Dedifferentiated amniotic fluid mesenchymal stem cell (primary cell): ENCODE measurements at regions not wholly inside any gene's neighbourhood (a gene's known extent, or its start where the extent isn't known, plus 50 kb on each side); places are given as distances from the start of the nearest gene placed in this dataset.
"Not testable (repeated sequence)": the region's sequence is repeated elsewhere in the genome, so short reads cannot be mapped to it uniquely, and the experiment has no call there.

Source experiments
- DNase-seq: peaks from one replicate; pipeline ENCODE4 v3.0.0-alpha.2; 2016; ENCODE audit errors: extremely low spot score

DNA sequence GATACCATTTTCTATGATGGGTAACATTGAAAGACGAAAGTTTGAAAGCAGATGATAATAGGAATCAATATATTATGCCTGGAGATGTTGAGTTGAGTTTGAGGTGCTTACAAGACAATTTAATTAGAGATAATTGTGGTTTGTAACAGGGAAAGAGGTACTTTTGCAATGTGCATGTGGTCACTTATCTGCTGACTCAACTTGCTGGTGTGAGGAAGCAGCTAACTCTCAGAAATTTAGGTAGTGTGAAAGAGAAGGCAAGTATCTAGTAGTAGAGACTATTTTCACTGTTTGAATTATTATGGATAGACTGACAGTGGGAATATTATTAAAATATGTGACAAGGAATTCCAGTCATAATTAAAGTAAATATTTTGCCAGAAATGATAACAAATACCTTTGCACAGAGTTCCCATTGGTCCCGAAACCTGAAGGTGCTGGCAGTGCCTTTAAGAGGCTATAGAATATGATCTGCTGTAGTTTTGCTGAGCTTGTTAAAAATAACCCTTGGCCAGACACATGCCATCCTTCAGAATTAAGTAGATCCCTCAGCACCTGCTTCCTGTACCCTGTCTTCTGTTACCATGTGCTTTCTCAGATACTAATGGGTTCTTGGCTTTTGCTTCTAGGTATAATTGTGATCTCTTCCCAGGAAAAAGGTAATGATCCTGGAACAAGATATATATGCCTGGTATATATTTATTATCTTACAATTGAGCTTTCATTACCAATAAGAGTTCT, 315.9 kb downstream of the BCHE start:
- DNase-seq: no peak

DNA sequence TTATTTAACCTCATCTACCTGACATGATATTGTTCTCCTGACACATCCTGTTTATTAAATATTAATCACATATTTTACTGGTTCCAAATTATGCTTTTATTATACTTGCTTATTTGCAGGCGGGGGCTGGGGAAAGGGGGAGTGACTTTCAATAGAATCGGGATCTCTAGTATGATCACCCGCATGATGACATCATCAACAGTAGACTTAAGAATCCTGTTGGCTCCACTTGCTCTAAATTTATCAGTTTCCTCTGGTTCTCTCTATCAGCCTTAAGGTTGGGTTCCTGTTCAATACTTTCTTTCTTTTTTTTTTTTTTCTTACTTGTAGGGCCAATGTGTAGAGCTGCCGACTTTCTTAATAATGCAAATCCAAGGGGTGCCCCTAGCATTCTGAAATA, 317.5 kb downstream of the BCHE start:
- no peak for DNase-seq

DNA sequence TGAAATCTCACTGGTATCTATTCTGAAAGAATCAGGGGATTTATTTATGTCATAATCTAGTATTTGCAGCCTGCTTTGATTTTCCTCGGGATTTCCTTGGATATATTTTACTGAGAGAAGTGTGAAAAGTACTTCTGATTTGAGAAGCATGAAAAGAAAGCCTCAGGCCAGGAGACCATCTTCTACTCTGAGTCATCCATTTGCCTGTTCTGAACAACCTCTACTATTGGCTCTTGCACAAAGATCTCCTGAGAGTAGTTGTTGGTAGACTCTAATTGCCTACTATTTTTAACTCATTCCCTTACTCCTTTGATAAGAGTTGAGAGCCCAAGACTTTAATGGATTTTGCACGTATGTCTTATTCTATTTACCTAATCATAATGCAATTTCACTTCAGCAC, 318.9 kb downstream of the BCHE start:
- DNase-seq: no peak

- DNase-seq: no peak
Measured at GRCh38 chr3:165513715-165514701, 317.8 kb upstream of the SLITRK3 start.

DNA sequence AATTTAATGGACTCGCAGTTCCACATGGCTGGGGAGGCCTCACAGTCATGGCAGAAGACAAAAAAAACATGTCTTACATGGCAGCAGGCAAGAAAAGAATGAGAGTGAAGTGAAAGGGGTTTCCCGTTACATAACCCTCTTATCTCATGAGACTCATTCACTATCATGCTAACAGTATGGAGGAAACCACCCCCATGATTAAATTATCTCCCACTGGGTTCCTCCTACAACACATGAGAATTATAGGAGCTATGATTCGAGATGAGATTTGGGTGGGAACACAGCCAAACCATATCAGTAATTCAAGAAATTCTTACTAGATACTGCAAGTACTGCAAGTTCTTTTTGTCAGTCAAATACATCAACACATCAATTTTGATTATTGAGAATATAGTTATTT, 311.4 kb upstream of the SLITRK3 start:
- DNase-seq: no peak

GRCh38 chr3:165507060-165507459, 310.9 kb upstream of the SLITRK3 start:
- no peak for DNase-seq

DNA sequence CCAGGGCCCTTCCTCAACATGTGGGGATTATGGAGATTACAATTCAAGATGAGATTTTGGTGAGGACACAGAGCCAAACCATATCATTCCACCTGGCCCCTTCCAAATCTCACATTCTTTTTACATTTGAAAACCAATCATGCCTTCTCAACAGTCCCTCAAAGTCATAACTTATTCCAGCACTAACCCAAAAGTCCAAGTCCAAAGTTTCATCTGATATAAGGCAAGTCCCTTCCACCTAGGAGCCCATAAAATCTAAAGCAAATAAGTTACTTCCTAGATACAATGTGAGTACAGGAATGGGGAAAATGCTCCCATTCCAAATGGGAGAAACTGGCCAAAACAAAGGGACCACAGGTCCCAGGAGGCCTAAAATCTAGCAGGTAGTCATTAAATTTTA, 309.5 kb upstream of the SLITRK3 start:
- no peak for DNase-seq

DNA sequence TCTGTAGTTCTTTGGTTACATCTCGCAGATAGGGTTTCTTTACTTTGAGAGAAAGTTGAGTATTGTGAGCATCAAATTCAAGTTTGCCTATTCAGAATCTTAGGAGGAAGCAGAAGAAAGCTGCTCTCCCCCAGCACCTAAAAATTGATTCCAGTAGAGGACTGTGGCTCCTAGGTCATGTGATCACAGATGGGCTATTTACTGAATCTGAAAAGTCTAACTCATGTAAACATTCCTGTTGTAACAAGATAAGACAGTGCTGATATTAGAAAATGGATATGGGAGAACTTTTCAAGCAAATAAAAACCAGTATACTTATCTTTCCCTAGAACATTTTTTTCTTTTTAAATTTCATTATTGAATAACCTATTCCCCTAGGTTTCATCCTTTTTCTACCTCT, 308.4 kb upstream of the SLITRK3 start:
- no peak for DNase-seq

- no peak for DNase-seq
Measured at GRCh38 chr3:165503825-165504224, 307.6 kb upstream of the SLITRK3 start.

- DNase-seq: no peak
Measured at GRCh38 chr3:165503346-165503745, 307.2 kb upstream of the SLITRK3 start.

DNA sequence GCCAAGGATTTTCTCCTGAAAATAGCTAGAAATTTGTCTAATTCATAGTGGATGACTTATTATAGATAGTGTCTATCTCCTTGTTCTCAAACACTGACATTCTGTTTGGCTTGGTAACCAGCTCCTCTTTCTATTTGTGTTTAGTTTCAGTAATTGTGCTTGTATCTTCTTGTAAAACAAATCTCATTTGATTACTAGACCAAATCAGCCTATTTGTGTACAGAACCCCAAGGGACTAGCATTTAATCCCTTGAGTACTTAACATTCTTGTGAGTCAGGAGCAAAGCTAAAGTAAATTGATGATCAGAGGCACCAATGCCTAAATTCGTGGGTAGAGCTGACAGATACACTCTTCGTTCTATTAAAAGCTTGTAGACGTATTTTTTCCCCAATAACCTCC, 306.5 kb upstream of the SLITRK3 start:
- DNase-seq: no peak

- not testable (repeated sequence) for DNase-seq
Measured at GRCh38 chr3:165498742-165499141, 302.6 kb upstream of the SLITRK3 start.

DNA sequence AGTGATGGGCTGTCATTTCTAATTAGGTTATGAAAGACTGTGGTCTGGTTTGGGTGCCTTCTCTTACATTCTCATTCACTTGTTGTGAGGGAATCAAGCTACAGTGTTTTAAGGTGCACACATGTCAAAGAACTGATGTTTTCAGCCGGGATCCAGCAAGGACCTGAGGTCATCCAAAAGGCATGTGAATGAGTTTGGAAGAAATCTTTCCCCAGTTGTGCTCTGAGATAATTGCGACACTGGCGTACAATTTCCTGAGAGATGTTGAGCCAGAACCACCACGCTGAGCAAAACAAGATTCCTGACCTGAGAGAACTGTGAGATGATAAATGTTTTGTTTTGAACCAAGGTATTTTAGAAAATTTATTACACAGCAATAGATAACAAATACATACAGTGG, 295.3 kb upstream of the SLITRK3 start:
- DNase-seq: no peak

DNA sequence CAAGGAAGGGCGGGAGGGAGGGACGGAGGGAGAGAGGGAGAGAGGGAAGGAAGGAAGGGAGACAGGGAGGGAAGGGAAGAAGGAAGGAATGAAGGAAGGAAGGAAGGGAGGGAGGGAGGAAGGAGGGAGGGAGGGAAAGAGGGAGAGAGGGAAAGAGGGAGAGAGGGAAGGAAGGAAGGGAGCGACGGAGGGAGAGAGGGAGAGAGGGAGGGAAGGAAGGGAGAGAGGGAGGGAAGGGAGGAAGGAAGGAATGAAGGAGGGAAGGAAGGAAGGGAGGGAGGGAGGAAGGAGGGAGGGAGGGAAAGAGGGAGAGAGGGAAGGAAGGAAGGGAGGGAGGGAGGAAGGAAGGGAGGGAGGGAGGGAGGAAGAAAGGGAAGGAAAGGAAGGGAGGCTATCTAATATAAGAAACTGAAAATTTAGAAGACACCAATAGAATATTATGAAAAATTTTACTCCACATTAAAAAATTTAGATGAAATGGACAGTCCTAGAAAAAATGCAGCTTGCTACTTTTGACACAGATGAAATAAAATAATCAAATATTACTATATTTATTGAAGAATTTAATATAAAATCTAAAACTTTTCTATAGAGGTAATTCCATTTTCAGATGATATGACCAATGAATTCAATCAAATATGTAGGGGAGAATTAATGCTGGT, 280.3 kb upstream of the SLITRK3 start:
- no peak for DNase-seq

- no peak for DNase-seq
Measured at GRCh38 chr3:165466856-165467255, 270.7 kb upstream of the SLITRK3 start.

DNA sequence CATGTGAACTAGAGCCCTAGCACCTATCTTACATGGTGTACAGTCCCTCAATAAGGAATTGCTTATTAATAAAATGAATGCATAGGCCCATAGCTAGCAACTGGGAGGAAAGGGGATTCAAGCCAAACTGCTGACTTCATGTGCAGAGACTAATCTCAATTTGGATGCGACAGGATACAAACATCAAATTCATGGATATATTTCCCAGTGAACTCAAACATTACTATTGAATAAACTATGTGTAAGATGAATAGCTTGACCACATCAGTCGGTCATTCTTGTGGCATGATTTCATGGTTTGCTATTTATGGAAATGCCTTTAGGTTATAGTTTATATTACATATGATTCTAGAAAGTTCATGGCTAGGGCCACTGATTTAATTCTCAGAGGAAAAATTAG, 268.6 kb upstream of the SLITRK3 start:
- DNase-seq: no peak

GRCh38 chr3:165463531-165463930, 267.3 kb upstream of the SLITRK3 start:
- DNase-seq: no peak

- no peak for DNase-seq
Measured at GRCh38 chr3:165462636-165463334, 266.6 kb upstream of the SLITRK3 start.

GRCh38 chr3:165459924-165460835, 264.0 kb upstream of the SLITRK3 start:
- DNase-seq: no peak

DNA sequence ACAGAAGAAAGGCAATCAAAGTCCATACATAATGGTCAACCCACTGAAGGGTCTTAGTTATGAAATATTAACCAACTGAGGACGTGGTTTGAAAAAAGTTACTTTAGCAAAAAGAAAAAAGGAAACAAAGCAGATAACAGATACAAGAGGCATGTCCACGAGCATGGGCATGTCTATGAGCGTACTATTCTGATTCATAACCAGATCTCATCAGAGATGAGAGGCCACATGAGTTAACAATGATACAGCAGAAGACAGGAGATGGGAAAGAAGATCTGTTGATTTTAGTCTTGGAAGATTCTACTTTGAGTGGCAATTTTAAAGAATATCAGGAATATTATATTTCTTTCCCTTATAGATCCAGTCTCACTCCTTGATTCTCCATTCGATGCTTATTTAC, 262.9 kb upstream of the SLITRK3 start:
- DNase-seq: no peak

- no peak for DNase-seq
Measured at GRCh38 chr3:165457096-165457495, 260.9 kb upstream of the SLITRK3 start.
